Medulla oblongata (tissue), 1 donor: ENCODE measurements at regions not wholly inside any gene's neighbourhood (a gene's known extent, or its start where the extent isn't known, plus 50 kb on each side); places are given as distances from the start of the nearest gene placed in this dataset.

Source experiments
- DNase-seq: peaks from one replicate; pipeline ENCODE4 v3.0.0-alpha.2; 2015; ENCODE audit errors: extremely low spot score

DNA sequence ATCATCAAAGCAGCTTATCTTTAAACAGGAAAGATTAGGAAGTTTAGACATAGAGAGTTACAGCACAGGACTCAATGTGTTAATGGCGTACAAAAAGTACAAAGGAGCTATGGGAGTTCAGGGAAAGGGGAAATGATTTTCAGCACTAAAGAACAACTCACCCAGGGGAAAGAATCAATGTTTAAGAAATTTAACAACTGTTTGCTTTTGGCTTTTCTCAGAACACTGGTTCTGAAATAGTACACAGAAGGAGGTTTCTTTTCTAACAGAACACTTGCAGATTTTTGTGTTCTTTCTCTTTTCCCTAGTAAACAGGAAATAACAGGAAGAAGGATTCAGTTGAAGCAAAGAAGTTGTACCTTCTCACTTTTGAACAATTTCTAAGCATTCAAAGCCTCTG is 71.3 kb upstream of the GHR start:
- DNase-seq: no peak

DNA sequence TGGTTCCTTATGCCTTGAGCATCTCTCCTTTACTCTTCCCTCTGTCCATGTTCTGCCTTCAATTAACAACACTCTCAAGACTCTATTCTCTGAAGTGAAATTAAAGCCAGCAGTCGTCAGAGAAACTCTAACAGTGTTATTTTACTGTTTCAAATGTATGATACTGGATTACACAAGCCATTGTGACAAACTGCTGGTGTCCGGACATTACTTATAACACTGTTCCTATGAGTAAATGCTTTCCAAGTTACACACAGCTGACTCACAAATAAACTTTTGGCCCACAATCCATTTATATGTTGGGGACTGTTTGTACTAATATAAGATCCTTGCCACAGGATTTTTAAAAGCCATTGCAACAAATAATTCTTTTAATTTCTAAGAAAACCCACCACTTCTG is 63.2 kb upstream of the GHR start:
- no peak for DNase-seq

DNA sequence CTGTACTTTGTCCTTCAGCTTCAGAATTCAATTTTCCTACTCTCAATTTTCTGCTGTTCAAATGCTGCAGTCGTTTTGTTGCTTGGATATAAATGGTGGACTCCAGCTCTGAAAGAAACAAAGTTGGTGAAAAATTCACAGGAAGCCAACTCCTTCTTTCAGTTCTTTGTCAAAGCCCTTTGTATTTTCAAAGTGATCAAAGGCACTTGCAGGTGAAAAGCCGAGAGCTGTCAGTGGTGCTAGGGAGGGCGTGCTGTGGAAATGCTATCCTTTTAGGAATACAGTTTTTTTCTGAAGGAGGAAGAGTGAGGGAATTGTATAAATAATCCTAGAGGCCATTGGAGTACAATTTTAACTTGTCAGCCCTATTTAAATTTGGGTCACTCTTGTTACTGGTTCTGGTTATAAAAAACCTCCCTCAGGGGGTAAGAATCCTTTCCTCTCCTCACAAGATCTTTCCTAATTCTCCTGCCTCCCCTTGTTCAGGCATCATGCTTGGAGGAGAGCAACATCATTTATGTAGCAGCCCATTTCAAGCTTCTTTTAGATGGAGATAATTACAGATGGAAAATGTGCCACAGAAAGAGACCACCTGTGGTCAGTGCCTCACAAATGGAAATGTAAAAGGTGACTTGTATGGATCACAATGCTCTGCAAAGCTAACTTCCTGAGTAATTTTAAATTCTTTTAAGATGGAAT is 62.5 kb upstream of the GHR start:
- DNase-seq: no peak

- no peak for DNase-seq
Observed at GRCh38 chr5:42361315-42361688, 61.9 kb upstream of the GHR start.

DNA sequence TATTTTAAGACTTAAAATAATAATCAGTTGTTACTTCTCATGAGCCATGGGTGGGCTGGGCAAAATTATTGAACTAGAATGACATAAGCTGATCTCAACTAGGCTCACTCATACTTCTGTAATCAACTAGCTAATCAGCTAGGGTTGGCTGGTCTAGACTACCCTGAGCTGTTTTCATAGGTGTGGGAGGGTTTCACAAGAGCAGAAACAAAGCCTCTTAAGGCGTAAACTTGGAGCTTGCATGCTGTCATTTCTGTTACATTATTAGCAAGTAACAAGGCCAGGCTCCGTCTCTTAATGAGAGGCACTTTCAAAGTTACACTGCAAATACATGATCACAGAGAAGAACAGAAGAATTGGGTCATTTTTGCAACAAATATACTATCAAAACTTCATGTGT is 57.2 kb upstream of the GHR start:
- DNase-seq: no peak
